ENCODE measurements at regions not wholly inside any gene's neighbourhood (a gene's known extent, or its start where the extent isn't known, plus 50 kb on each side); places are given as distances from the start of the nearest gene placed in this dataset.

- H3K9me3 ChIP-seq: no peaks in the 10 kb centered on the region
- intact Hi-C loops (cut with DNase I; ENCODE audit: low total_unique reads): no loop called here
- no peak for TF ChIP-seq CTCF (IDR thresholded peaks at IDR 0.05)
- no peak for TF ChIP-seq POLR2A (IDR thresholded peaks at IDR 0.05)
- peak overlapping the region in 1 of 2 donors; percentile 39 for H3K4me3 ChIP-seq
- H3K4me1 ChIP-seq: peaks cover 11% of the 10 kb centered on the region
- DNase-seq: no peak
- 69 to 73% methylated on average over 6 to 20 of the region's 20 CpGs for WGBS, 2 donors
- no peaks in the 10 kb centered on the region for H3K27me3 ChIP-seq
- H3K36me3 ChIP-seq (ENCODE audit: low read depth, missing control alignments): no peaks in the 10 kb centered on the region
- peak overlapping the region in 1 of 2 donors; percentile 72 for H3K27ac ChIP-seq
Observed at GRCh38 chr10:43825421-43825820, 176.7 kb upstream of the ZNF32 start.

- peaks cover 11% of the 10 kb centered on the region for H3K4me1 ChIP-seq
- 31 to 33% methylated on average over 7 of the region's 7 CpGs for WGBS, 2 donors
- H3K4me3 ChIP-seq: no peak overlapping the region
- intact Hi-C loops (cut with DNase I; ENCODE audit: low total_unique reads): no loop called here
- DNase-seq: peak; percentile 62
- H3K27ac ChIP-seq: peak overlapping the region in 1 of 2 donors; percentile 72
- no peaks in the 10 kb centered on the region for H3K27me3 ChIP-seq
- TF ChIP-seq CTCF (IDR thresholded peaks at IDR 0.05) (no peak), POLR2A (IDR thresholded peaks at IDR 0.05) (no peak)
- H3K36me3 ChIP-seq (ENCODE audit: low read depth, missing control alignments): no peaks in the 10 kb centered on the region
- H3K9me3 ChIP-seq: no peaks in the 10 kb centered on the region
Observed at GRCh38 chr10:43824934-43825333, 176.3 kb upstream of the ZNF32 start.

- H3K9me3 ChIP-seq: no peaks in the 10 kb centered on the region
- H3K27me3 ChIP-seq: no peaks in the 10 kb centered on the region
- H3K27ac ChIP-seq: peak overlapping the region in 1 of 2 donors; percentile 44
- no peak overlapping the region for H3K4me3 ChIP-seq
- intact Hi-C loops (cut with DNase I; ENCODE audit: low total_unique reads): no loop called here
- peaks cover 11% of the 10 kb centered on the region for H3K4me1 ChIP-seq
- DNase-seq: no peak
- TF ChIP-seq CTCF (IDR thresholded peaks at IDR 0.05) (no peak), POLR2A (IDR thresholded peaks at IDR 0.05) (no peak)
- 46 to 50% methylated on average over 4 of the region's 4 CpGs for WGBS, 2 donors
- H3K36me3 ChIP-seq (ENCODE audit: low read depth, missing control alignments): no peaks in the 10 kb centered on the region
Observed at GRCh38 chr10:43822631-43823580, 174.2 kb upstream of the ZNF32 start.

- intact Hi-C loops (cut with DNase I; ENCODE audit: low total_unique reads): no loop called here
Observed at GRCh38 chr10:43821103-43821502, 172.4 kb upstream of the ZNF32 start.

More at GRCh38 chr10:43821103-43821502, 172.4 kb upstream of the ZNF32 start:
- WGBS, 2 donors: 90 to 100% methylated on average over 1 to 2 of the region's 2 CpGs
- TF ChIP-seq CTCF (IDR thresholded peaks at IDR 0.05): no peak
- TF ChIP-seq POLR2A (IDR thresholded peaks at IDR 0.05): no peak
- Histone ChIP-seq H3K27me3 (no peaks in the 10 kb centered on the region), H3K9me3 (no peaks in the 10 kb centered on the region), H3K4me1 (peaks cover 11% of the 10 kb centered on the region), H3K4me3 (no peak overlapping the region), H3K27ac (no peak overlapping the region), H3K36me3 (ENCODE audit: low read depth, missing control alignments) (no peaks in the 10 kb centered on the region)
- no peak for DNase-seq
